ENCODE measurements at regions not wholly inside any gene's neighbourhood (a gene's known extent, or its start where the extent isn't known, plus 50 kb on each side); places are given as distances from the start of the nearest gene placed in this dataset.

DNA sequence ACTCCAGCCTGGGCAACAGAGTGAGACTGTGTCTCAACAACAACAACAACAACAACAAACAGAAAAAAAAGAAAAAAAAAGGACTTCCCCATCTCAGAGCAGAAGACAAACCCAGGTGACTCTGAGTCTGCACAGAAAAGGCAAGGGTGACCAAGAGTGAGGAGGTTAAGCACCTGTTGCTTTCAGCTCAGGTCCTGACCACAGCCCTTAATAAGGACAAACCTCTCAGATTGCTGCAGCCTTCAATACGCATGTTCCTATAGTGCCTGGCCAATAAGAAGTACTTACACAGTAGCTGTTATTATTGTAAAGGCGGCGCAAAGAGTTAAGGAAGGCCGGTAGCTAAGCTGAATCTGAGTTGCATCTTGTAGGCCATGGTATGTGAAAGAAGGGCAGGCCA is 102.3 kb upstream of the MSX2 start:
- TF ChIP-seq CTCF (IDR thresholded peaks at IDR 0.05) = no peak
- H3K9me3 ChIP-seq = no peaks in the 10 kb centered on the region

GRCh38 chr5:174623018-174623417 is 101.4 kb upstream of the MSX2 start:
- no peaks in the 10 kb centered on the region for H3K4me1 ChIP-seq (ENCODE audit: control insufficient read depth in 1 of 2, low read depth in 2 of 2)

More for the DNA sequence above, 102.3 kb upstream of the MSX2 start:
- no peaks in the 10 kb centered on the region for H3K36me3 ChIP-seq
- H3K4me1 ChIP-seq (ENCODE audit: control insufficient read depth in 1 of 2, low read depth in 2 of 2) = no peaks in the 10 kb centered on the region
- no peak for DNase-seq (ENCODE audit: low spot score)
- H3K27ac ChIP-seq = no peak overlapping the region
- H3K27me3 ChIP-seq (replicated peaks; ENCODE audit: insufficient read depth) = no peaks in the 10 kb centered on the region
- no peak for ATAC-seq (ENCODE audit: insufficient number of reproducible peaks, low FRiP score, low read depth)
- no peak overlapping the region for H3K4me3 ChIP-seq

GRCh38 chr5:174623433-174624019 is 100.9 kb upstream of the MSX2 start:
- ATAC-seq (ENCODE audit: insufficient number of reproducible peaks, low FRiP score, low read depth) = no peak
- no peak for TF ChIP-seq CTCF (IDR thresholded peaks at IDR 0.05)
- no peak overlapping the region for H3K27ac ChIP-seq
- no peaks in the 10 kb centered on the region for H3K27me3 ChIP-seq (replicated peaks; ENCODE audit: insufficient read depth)
- H3K4me1 ChIP-seq (ENCODE audit: control insufficient read depth in 1 of 2, low read depth in 2 of 2) = no peaks in the 10 kb centered on the region
- no peak overlapping the region for H3K4me3 ChIP-seq
- H3K9me3 ChIP-seq = no peaks in the 10 kb centered on the region
- no peaks in the 10 kb centered on the region for H3K36me3 ChIP-seq
- DNase-seq (ENCODE audit: low spot score) = no peak

More at GRCh38 chr5:174623018-174623417, 101.4 kb upstream of the MSX2 start:
- Histone ChIP-seq H3K4me3 (no peak overlapping the region), H3K27ac (no peak overlapping the region), H3K36me3 (no peaks in the 10 kb centered on the region), H3K27me3 (replicated peaks; ENCODE audit: insufficient read depth) (no peaks in the 10 kb centered on the region), H3K9me3 (no peaks in the 10 kb centered on the region)
- ATAC-seq (ENCODE audit: insufficient number of reproducible peaks, low FRiP score, low read depth) (no peak), DNase-seq (ENCODE audit: low spot score) (no peak)
- no peak for TF ChIP-seq CTCF (IDR thresholded peaks at IDR 0.05)

GRCh38 chr5:174624733-174625522 is 99.5 kb upstream of the MSX2 start:
- H3K9me3 ChIP-seq = no peaks in the 10 kb centered on the region
- no peaks in the 10 kb centered on the region for H3K27me3 ChIP-seq (replicated peaks; ENCODE audit: insufficient read depth)
- no peaks in the 10 kb centered on the region for H3K36me3 ChIP-seq
- no peak for DNase-seq (ENCODE audit: low spot score)
- H3K4me3 ChIP-seq = no peak overlapping the region
- H3K4me1 ChIP-seq (ENCODE audit: control insufficient read depth in 1 of 2, low read depth in 2 of 2) = no peaks in the 10 kb centered on the region
- no peak overlapping the region for H3K27ac ChIP-seq
- no peak for TF ChIP-seq CTCF (IDR thresholded peaks at IDR 0.05)
- ATAC-seq (ENCODE audit: insufficient number of reproducible peaks, low FRiP score, low read depth) = no peak

GRCh38 chr5:174625591-174626350 is 98.6 kb upstream of the MSX2 start:
- Histone ChIP-seq H3K9me3 (no peaks in the 10 kb centered on the region), H3K36me3 (no peaks in the 10 kb centered on the region), H3K27me3 (replicated peaks; ENCODE audit: insufficient read depth) (no peaks in the 10 kb centered on the region), H3K4me3 (no peak overlapping the region), H3K4me1 (ENCODE audit: control insufficient read depth in 1 of 2, low read depth in 2 of 2) (no peaks in the 10 kb centered on the region), H3K27ac (no peak overlapping the region)
- ATAC-seq (ENCODE audit: insufficient number of reproducible peaks, low FRiP score, low read depth) (no peak), DNase-seq (ENCODE audit: low spot score) (no peak)
- TF ChIP-seq CTCF (IDR thresholded peaks at IDR 0.05) = no peak

Measured in thoracic aorta (tissue), 2 donors.